ENCODE measurements at regions not wholly inside any gene's neighbourhood (a gene's known extent, or its start where the extent isn't known, plus 50 kb on each side); places are given as distances from the start of the nearest gene placed in this dataset.

DNA sequence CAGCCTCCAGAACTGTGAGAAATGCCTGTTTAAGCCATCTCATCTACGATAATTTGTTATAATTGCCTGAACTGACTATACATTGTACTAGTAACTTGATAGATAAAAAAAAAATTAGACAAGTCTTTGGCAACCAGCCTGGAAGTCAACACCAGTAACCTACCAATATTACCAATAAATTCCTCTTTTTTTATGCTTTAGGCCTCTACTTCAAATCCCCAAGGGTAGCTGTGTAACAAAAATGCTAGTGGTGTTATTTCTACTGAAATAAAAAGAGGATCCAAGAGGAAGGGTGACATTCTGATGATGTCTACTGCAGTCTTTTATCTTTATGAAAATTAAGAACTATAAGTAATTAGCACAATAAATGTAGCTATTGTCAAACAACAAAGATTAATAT lies 151.7 kb upstream of the SAMSN1 start:
- TF ChIP-seq, protein P1, sequence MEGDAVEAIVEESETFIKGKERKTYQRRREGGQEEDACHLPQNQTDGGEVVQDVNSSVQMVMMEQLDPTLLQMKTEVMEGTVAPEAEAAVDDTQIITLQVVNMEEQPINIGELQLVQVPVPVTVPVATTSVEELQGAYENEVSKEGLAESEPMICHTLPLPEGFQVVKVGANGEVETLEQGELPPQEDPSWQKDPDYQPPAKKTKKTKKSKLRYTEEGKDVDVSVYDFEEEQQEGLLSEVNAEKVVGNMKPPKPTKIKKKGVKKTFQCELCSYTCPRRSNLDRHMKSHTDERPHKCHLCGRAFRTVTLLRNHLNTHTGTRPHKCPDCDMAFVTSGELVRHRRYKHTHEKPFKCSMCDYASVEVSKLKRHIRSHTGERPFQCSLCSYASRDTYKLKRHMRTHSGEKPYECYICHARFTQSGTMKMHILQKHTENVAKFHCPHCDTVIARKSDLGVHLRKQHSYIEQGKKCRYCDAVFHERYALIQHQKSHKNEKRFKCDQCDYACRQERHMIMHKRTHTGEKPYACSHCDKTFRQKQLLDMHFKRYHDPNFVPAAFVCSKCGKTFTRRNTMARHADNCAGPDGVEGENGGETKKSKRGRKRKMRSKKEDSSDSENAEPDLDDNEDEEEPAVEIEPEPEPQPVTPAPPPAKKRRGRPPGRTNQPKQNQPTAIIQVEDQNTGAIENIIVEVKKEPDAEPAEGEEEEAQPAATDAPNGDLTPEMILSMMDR (IDR thresholded peaks at IDR 0.05; ENCODE audit: low read depth, low read length): no peak
- TF ChIP-seq POLR2A (IDR thresholded peaks at IDR 0.05; ENCODE audit: extremely low read depth, insufficient read length): no peak
